IMR-90 (cell line): ENCODE measurements at regions not wholly inside any gene's neighbourhood (a gene's known extent, or its start where the extent isn't known, plus 50 kb on each side); places are given as distances from the start of the nearest gene placed in this dataset.
"Not testable (repeated sequence)": the region's sequence is repeated elsewhere in the genome, so short reads cannot be mapped to it uniquely, and the experiment has no call there.

ENCODE experiments used
- ATAC-seq: fragments of 200-7000 bp; cut with Tn5 transposase; 2 replicates; pipeline ENCODE4 v1.9.1; 2020; ENCODE audit warnings: low read depth, mild to moderate bottlenecking, moderate library complexity
- BruUV-seq: library from RNA; stranded (reverse); fragments of 400-500 nt; replicated peaks from 2 replicates; lab custom pipeline; 2021; lab: Mats Ljungman, UMichigan
- CTCF ChIA-PET: fragments of 300-600 bp; formaldehyde crosslinking; extraction: SDS; loops from one replicate; lab custom pipeline; 2021; ENCODE audit warnings: antibody characterized with exemption; lab: Yijun Ruan, JAX
- POLR2A ChIA-PET: fragments of 300-600 bp; sonication (Branson Sonifier 250); formaldehyde crosslinking; loops from one replicate; lab custom pipeline; 2022; ENCODE audit warnings: antibody characterized with exemption; ENCODE audit not compliant: unreplicated experiment; lab: Charles Lee
- DNase-seq: peaks from one replicate; pipeline ENCODE4 v3.0.0; 2013
- H2AFZ ChIP-seq: replicated peaks from 2 replicates; pipeline ENCODE3; 2013; ENCODE audit warnings: low read length, mild to moderate bottlenecking; ENCODE audit not compliant: poor library complexity
- H2AK5ac ChIP-seq: 2 replicates; pipeline ENCODE4 v1.6.1; 2013; ENCODE audit warnings: low read depth, low read length, inconsistent platforms
- H2AK9ac ChIP-seq: replicated peaks from 2 replicates; pipeline ENCODE3; 2013; ENCODE audit warnings: mild to moderate bottlenecking, low read depth, low read length, moderate library complexity; ENCODE audit not compliant: poor library complexity
- H2BK120ac ChIP-seq: 2 replicates; pipeline ENCODE4 v1.6.1; 2013; ENCODE audit warnings: low read depth, low read length, inconsistent platforms
- H2BK15ac ChIP-seq: 3 replicates; pipeline ENCODE4 v1.6.1; 2013; ENCODE audit warnings: low read depth, low read length, inconsistent platforms
- H2BK20ac ChIP-seq: 2 replicates; pipeline ENCODE4 v1.6.1; 2013; ENCODE audit warnings: low read depth, mild to moderate bottlenecking, inconsistent platforms, low read length, moderate library complexity
- H2BK5ac ChIP-seq: 2 replicates; pipeline ENCODE4 v1.6.1; 2013; ENCODE audit warnings: mild to moderate bottlenecking, low read depth, low read length, inconsistent platforms; ENCODE audit not compliant: poor library complexity, severe bottlenecking
- H3K14ac ChIP-seq: replicated peaks from 2 replicates; pipeline ENCODE4 v1.6.1; 2013; ENCODE audit warnings: low read depth, low read length, inconsistent platforms
- H3K18ac ChIP-seq: 2 replicates; pipeline ENCODE4 v1.6.1; 2013; ENCODE audit warnings: low read depth, low read length, control low read depth
- H3K23ac ChIP-seq: 2 replicates; pipeline ENCODE4 v1.6.1; 2013; ENCODE audit warnings: low read depth, low read length, inconsistent platforms
- H3K27ac ChIP-seq: 2 replicates; pipeline ENCODE4 v1.5.1; 2013; ENCODE audit warnings: mild to moderate bottlenecking, control low read depth, low read length; ENCODE audit not compliant: insufficient read depth
- H3K27me3 ChIP-seq: 2 replicates; pipeline ENCODE4 v1.6.1; 2013; ENCODE audit warnings: low read length; ENCODE audit not compliant: control insufficient read depth, insufficient read depth
- H3K36me3 ChIP-seq: 2 replicates; pipeline ENCODE4 v1.6.1; 2013; ENCODE audit warnings: low read length, mixed read lengths; ENCODE audit not compliant: control insufficient read depth, insufficient read depth
- H3K4ac ChIP-seq: 2 replicates; pipeline ENCODE4 v1.6.1; 2013; ENCODE audit warnings: low read depth, low read length, inconsistent platforms
- H3K4me1 ChIP-seq: 2 replicates; pipeline ENCODE4 v1.6.1; 2013; ENCODE audit warnings: low read length, mixed read lengths; ENCODE audit not compliant: control insufficient read depth, insufficient read depth
- H3K4me2 ChIP-seq: 2 replicates; pipeline ENCODE4 v1.6.1; 2013; ENCODE audit warnings: low read depth, mild to moderate bottlenecking, control low read depth, low read length, moderate library complexity
- H3K4me3 ChIP-seq: 2 replicates; pipeline ENCODE4 v1.5.1; 2013; ENCODE audit warnings: low read depth, mild to moderate bottlenecking, control low read depth, low read length, moderate library complexity; ENCODE audit not compliant: insufficient read depth
- H3K56ac ChIP-seq: 2 replicates; pipeline ENCODE4 v1.6.1; 2013; ENCODE audit warnings: low read length, inconsistent platforms; ENCODE audit not compliant: insufficient read depth; ENCODE audit errors: extremely low read depth
- H3K79me1 ChIP-seq, 2 experiments: 2 replicates each; pipeline ENCODE4 v1.6.1; 2013; ENCODE audit warnings: low read length in 2 of 2, inconsistent platforms in 1 of 2, low read depth in 1 of 2
- H3K9ac ChIP-seq: 2 replicates; pipeline ENCODE4 v1.6.1; 2013; ENCODE audit warnings: low read depth, low read length, control low read depth
- H3K9me1 ChIP-seq: 2 replicates; pipeline ENCODE4 v1.6.1; 2013; ENCODE audit warnings: low read length, inconsistent platforms; ENCODE audit not compliant: insufficient read depth
- H3K9me3 ChIP-seq: 2 replicates; pipeline ENCODE4 v1.6.1; 2013; ENCODE audit warnings: low read length; ENCODE audit not compliant: control insufficient read depth, insufficient read depth
- H4K20me1 ChIP-seq: 2 replicates; pipeline ENCODE4 v1.6.1; 2013; ENCODE audit warnings: low read length, inconsistent platforms; ENCODE audit not compliant: insufficient read depth
- H4K5ac ChIP-seq: 2 replicates; pipeline ENCODE4 v1.6.1; 2013; ENCODE audit warnings: mild to moderate bottlenecking, low read depth, low read length, control low read depth
- H4K8ac ChIP-seq, 2 experiments: 2 replicates each; pipeline ENCODE4 v1.6.1; 2013; ENCODE audit warnings: low read depth in 2 of 2, low read length in 2 of 2, control low read depth in 1 of 2, inconsistent platforms in 1 of 2
- H4K91ac ChIP-seq: 2 replicates; pipeline ENCODE4 v1.6.1; 2013; ENCODE audit warnings: low read depth, low read length, inconsistent platforms; ENCODE audit not compliant: insufficient read depth
- WGBS, 2 experiments: methylation state at CpG; one replicate each; pipeline versions ENCODE4 v1.1.5 to v1.1.7; 2013; ENCODE audit warnings: missing lambda C conversion rate in 2 of 2; ENCODE audit not compliant: insufficient read length in 1 of 2; ENCODE audit errors: extremely low coverage in 2 of 2; 5-methylcytosine and 5-hydroxymethylcytosine counted together
- dilution Hi-C: fragments of 300-500 bp; cut with HindIII; formaldehyde crosslinking; loops from one replicate; pipeline ENCODE4 v1.14.3; 2018; ENCODE audit warnings: low sequenced_read_pairs; ENCODE audit not compliant: unreplicated experiment
- in situ Hi-C: fragments of 300-500 bp; cut with MboI; formaldehyde crosslinking; loops from 3 replicates; pipeline ENCODE4 v1.14.3; 2019; ENCODE audit warnings: low sequenced_read_pairs, inconsistent platforms, mixed read lengths
- intact Hi-C: fragments of 100-400 bp; cut with micrococcal nuclease; formaldehyde crosslinking; loops from 2 replicates; pipeline ENCODE4 v1.10.0; 2022

GRCh38 chr15:24260854-24261253 lies 414.7 kb upstream of the NPAP1 start:
- H4K20me1 ChIP-seq, H3K79me1 ChIP-seq, H3K27ac ChIP-seq, ATAC-seq, H2BK120ac ChIP-seq, intact Hi-C loops, H4K91ac ChIP-seq, H4K5ac ChIP-seq, H3K4me2 ChIP-seq, H2AK5ac ChIP-seq, H3K36me3 ChIP-seq, CTCF ChIA-PET, H2AK9ac ChIP-seq, DNase-seq, H3K9ac ChIP-seq, H4K8ac ChIP-seq, H3K9me1 ChIP-seq, BruUV-seq, H3K4me3 ChIP-seq, H2BK5ac ChIP-seq, H3K27me3 ChIP-seq, H3K18ac ChIP-seq, H3K4ac ChIP-seq, H2BK20ac ChIP-seq, POLR2A ChIA-PET, H3K56ac ChIP-seq, dilution Hi-C loops, H2AFZ ChIP-seq, H3K4me1 ChIP-seq, H2BK15ac ChIP-seq, H3K23ac ChIP-seq, in situ Hi-C loops, H3K9me3 ChIP-seq, H3K14ac ChIP-seq: not testable (repeated sequence)
- WGBS, 2 experiments, result no CpG with 5 or more reads among the region's 25 CpGs

GRCh38 chr15:24268536-24269165 lies 406.9 kb upstream of the NPAP1 start:
- H4K5ac ChIP-seq, H3K36me3 ChIP-seq, intact Hi-C loops, H2AK9ac ChIP-seq, H4K20me1 ChIP-seq, H3K79me1 ChIP-seq, DNase-seq, H2AK5ac ChIP-seq, H3K23ac ChIP-seq, H3K4ac ChIP-seq, H3K9me1 ChIP-seq, H4K8ac ChIP-seq, H2AFZ ChIP-seq, CTCF ChIA-PET, ATAC-seq, H3K18ac ChIP-seq, H3K4me3 ChIP-seq, H3K4me1 ChIP-seq, H3K9ac ChIP-seq, in situ Hi-C loops, H2BK120ac ChIP-seq, H4K91ac ChIP-seq, H2BK15ac ChIP-seq, H2BK5ac ChIP-seq, H2BK20ac ChIP-seq, H3K4me2 ChIP-seq, H3K9me3 ChIP-seq, H3K27ac ChIP-seq, BruUV-seq, H3K14ac ChIP-seq, POLR2A ChIA-PET, dilution Hi-C loops, H3K27me3 ChIP-seq, H3K56ac ChIP-seq: not testable (repeated sequence)
- 20% methylated on average over 1 of the region's 7 CpGs; no CpG with 5 or more reads in 1 of the 2 experiments for WGBS, 2 experiments
